Hepatic stellate cell (primary cell): ENCODE measurements at regions not wholly inside any gene's neighbourhood (a gene's known extent, or its start where the extent isn't known, plus 50 kb on each side); places are given as distances from the start of the nearest gene placed in this dataset.
A peak's percentile ranks its signal among the peaks of the same experiment; 100 is the strongest.
"Not testable (repeated sequence)": the region's sequence is repeated elsewhere in the genome, so short reads cannot be mapped to it uniquely, and the experiment has no call there.

Experiments used
- DNase-seq: peaks from one replicate; pipeline ENCODE4 v3.0.0; 2011; ENCODE audit warnings: low spot score

- DNase-seq = no peak
Measured at GRCh38 chr16:48105976-48106375, 49.8 kb downstream of the ABCC12 start.

- DNase-seq = no peak
Measured at GRCh38 chr16:48105456-48105855, 50.3 kb downstream of the ABCC12 start.

DNA sequence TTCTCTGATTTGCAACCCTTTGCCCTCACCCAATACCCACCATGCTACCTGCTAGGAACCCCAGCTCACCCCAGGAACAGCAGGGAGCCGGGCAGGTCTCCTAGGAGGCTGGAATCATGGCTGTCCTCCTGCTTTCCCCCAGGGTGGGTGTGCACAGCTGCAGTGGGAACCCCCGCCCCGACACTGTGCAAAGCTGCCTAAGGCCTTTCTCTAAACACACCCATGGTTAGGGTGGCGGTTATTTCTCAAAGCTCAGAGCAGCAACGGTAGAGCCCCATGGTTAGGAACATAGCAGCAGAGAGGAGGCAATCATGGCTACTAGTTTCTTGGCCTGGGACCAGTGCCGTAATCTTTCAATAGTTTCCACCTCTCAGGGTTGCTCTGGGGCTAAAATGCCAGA, 52.2 kb downstream of the ABCC12 start:
- DNase-seq = no peak

DNA sequence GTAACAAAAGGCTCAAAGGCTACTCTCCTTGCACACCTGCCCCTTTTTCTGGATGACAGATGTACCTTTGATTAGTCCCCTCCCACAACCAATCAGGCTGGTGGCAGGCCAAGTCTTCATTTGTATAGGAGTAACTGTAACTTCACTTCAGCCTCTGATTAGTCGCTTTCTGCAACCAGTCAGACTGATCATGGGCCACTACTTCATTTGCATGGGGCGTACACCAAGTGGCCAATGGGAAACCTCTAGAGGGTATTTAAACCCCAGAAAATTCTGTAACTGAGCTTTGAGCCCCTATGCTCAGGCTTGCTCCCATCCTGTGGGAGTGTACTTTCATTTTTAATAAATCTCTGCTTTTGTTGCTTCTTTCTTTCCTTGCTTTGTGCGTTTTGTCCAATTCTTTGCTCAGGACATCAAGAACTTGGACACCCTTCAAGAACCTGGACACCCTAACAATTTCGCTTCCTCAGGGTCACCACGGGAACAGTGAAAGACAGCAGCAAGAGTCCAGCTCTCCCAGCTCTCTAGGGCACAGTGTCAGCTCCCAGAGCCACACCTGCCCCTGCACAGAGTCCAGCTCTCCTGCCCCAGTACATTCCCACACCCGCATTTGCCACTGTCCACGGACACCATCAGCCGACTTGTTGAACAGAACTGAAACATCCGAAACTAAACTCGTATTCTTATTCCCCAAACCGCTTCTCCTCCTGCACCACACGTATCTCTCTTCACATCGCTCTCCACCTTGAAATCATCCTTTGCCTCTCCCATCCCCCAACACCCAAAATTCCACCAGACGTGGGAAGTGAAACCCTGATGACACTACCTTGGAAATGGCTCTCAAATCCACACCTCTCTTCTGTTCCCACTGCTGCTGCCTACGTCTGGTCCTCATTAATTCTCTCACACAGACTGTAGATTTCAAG, 53.4 kb downstream of the ABCC12 start:
- DNase-seq = no peak

GRCh38 chr16:48101069-48101674, 54.6 kb downstream of the ABCC12 start:
- DNase-seq = no peak

- no peak for DNase-seq
Measured at GRCh38 chr16:48099455-48099854, 56.3 kb downstream of the ABCC12 start.

- DNase-seq = no peak
Measured at GRCh38 chr16:48098472-48098871, 57.3 kb downstream of the ABCC12 start.

- DNase-seq = no peak
Measured at GRCh38 chr16:48091117-48091516, 64.7 kb downstream of the ABCC12 start.

- no peak for DNase-seq
Measured at GRCh38 chr16:48089053-48089792, 66.6 kb downstream of the ABCC12 start.

GRCh38 chr16:48087639-48088038, 68.2 kb downstream of the ABCC12 start:
- no peak for DNase-seq

DNA sequence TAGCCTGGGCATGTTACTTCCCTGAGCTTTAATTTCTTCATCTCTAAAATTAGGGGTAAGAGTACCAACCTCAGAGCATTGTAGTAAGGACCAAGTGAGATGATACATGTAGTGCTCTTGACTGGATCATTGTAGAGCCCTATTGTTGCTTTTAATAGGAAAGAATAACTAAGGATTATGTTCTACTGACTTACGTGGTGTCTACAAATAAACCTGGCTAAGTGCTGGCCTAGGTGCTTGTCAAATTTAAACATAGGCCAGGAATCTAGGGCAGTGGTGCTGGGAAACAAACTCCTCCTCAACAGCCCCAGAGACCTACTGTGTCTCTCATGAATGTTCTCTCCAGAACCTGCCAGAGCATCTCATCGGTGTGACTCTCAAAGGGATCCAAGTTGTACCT, 69.4 kb downstream of the ABCC12 start:
- no peak for DNase-seq

GRCh38 chr16:48085729-48086128, 70.1 kb downstream of the ABCC12 start:
- DNase-seq = no peak

DNA sequence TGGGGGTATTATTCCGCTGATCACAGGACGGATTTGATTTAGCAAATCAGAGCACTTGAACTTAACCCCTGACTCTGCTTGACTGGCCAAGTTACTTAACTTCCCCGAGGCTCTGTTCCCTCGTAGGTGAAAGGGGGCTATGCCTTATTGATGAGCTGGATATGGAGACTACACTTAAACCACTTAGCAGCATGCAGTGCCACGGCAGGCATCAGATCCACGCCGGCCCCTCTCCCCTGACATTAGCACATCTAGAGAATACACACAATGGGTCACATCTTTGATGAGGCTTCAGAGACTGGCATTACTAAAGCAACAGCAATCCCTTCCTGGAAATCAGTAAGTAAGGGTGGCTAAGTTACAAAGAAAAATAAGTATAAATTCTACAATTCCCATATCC, 71.0 kb downstream of the ABCC12 start:
- no peak for DNase-seq

GRCh38 chr16:48082516-48082915, 73.3 kb downstream of the ABCC12 start:
- no peak for DNase-seq

GRCh38 chr16:48081656-48082055, 74.1 kb downstream of the ABCC12 start:
- DNase-seq = peak; percentile 23

GRCh38 chr16:48076455-48077012, 79.3 kb downstream of the ABCC12 start:
- DNase-seq = peak; percentile 8

- no peak for DNase-seq
Measured at GRCh38 chr16:48075398-48075797, 80.4 kb downstream of the ABCC12 start.

GRCh38 chr16:48067388-48067787, 88.4 kb downstream of the ABCC12 start:
- DNase-seq = no peak

- no peak for DNase-seq
Measured at GRCh38 chr16:48064971-48065370, 90.8 kb downstream of the ABCC12 start.

DNA sequence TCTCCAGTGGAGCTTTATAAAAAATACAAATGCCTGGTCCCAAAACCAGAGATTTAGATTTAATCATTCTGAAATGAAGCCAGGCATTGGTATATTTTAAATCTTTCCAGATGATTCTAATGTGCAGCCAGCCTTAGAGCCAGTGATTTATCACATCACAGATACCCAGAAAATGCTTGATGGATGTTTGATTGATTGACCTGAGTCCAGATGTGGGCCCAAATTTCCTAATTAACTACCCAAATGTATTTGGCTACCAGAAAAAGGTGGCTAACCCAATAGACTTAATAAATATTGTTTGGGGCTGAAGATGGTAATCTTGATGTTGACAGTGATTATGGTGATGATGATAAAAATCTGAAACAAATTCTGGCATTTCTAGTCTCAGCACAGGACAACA, 93.1 kb downstream of the ABCC12 start:
- no peak for DNase-seq

- no peak for DNase-seq
Measured at GRCh38 chr16:48059936-48060335, 95.9 kb downstream of the ABCC12 start.

DNA sequence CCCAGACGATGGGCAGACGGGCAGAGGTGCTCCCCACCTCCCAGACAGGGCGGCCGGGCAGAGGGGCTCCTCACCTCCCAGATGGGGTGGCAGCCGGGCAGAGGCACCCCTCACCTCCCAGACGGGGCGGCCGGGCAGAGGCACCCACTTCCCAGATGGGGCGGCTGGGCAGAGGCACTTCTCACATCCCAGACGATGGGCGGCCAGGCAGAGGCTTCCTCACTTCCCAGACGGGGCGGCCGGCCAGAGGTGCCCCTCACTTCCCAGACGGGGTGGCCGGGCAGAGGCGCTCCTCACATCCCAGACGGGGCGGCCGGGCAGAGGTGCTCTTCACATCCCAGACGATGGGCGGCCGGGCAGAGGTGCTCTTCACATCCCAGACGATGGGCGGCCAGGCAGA, 96.6 kb downstream of the ABCC12 start:
- not testable (repeated sequence) for DNase-seq

- no peak for DNase-seq
Measured at GRCh38 chr16:48057048-48057447, 98.7 kb downstream of the ABCC12 start.
